DND-41 (cell line): ENCODE measurements at regions not wholly inside any gene's neighbourhood (a gene's known extent, or its start where the extent isn't known, plus 50 kb on each side); places are given as distances from the start of the nearest gene placed in this dataset.

ENCODE experiments used
- CTCF ChIP-seq: IDR thresholded peaks from 2 replicates; pipeline ENCODE4 v1.5.1; 2012; ENCODE audit warnings: borderline replicate concordance, low read length, moderate library complexity, mild to moderate bottlenecking; ENCODE audit not compliant: poor library complexity, severe bottlenecking; ENCODE audit errors: extremely low read depth
- EZH2 ChIP-seq: IDR thresholded peaks from 3 replicates; pipeline ENCODE4 v1.6.1; 2012; ENCODE audit warnings: borderline replicate concordance, low read depth, mild to moderate bottlenecking, moderate library complexity, low read length, inconsistent platforms; ENCODE audit not compliant: severe bottlenecking

DNA sequence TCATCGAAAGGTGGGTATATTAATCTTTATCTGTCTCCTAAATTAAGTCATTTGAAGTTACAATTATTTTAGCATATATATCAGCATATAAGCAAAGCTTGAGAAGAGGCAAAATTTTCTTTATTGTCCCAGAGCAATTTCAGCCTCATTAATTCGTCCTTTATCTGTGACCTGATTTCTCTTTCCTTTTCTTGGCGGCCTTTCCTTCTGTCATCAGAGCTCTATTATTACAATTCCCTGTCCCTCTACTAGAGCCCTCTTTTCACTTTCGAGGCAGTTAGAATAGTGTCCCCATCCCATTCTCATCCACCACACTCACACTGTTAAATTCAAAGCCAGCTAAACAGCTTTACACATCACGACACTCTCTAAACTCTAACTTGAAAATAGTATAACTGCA lies 1293.2 kb upstream of the FAM98A start:
- TF ChIP-seq CTCF (no peak), EZH2 (no peak)
